ENCODE measurements at regions not wholly inside any gene's neighbourhood (a gene's known extent, or its start where the extent isn't known, plus 50 kb on each side); places are given as distances from the start of the nearest gene placed in this dataset.

DNA sequence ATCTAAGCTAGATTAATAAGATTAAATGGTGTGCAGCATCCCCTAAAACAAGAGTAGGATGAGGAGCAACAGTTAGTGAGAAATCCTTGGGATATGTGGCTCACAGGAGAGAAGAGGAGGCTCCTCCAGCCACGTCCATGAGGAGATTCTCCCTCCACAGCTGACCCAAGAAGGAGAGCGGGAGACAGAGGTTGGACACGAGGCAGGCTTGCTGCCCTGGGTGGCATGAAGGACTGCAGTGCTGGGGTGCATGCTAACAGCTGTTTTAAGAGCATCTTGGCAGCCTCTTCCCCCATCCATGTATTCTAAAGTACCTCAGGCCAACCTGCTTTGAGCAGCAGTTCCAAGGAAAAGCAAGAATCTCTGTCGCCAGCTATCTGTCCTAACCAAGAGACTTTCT, 284.4 kb upstream of the B3GAT1 start:
- no peaks in the 10 kb centered on the region for H3K4me1 ChIP-seq (ENCODE audit: insufficient read depth, low read length, poor library complexity, severe bottlenecking)
- no peaks in the 10 kb centered on the region for H3F3A ChIP-seq (ENCODE audit: low read depth)
- no peaks in the 10 kb centered on the region for H3K9me2 ChIP-seq (replicated peaks; ENCODE audit: low read depth, low read length)
- no peaks in the 10 kb centered on the region for H3K79me2 ChIP-seq (ENCODE audit: insufficient read depth, low read length)
- H2AFZ ChIP-seq (ENCODE audit: low read length): no peak overlapping the region
- no peak overlapping the region for H3K4me2 ChIP-seq (ENCODE audit: low read depth, low read length, poor library complexity, severe bottlenecking)
- no peaks in the 10 kb centered on the region for H3K27me3 ChIP-seq (ENCODE audit: insufficient read depth, low read length, poor library complexity, severe bottlenecking)
- TF ChIP-seq CTCF (conservative IDR thresholded peaks at IDR 0.05; ENCODE audit: low read length) (no peak), EZH2phosphoT487 (IDR thresholded peaks at IDR 0.05; ENCODE audit: borderline replicate concordance) (no peak)
- H3K4me3 ChIP-seq (ENCODE audit: low read length, poor library complexity, severe bottlenecking): no peak overlapping the region
- peaks cover 4% of the 10 kb centered on the region; the same call in 1 of the 2 replicates for H3K9me3 ChIP-seq (ENCODE audit: insufficient read depth, low read depth, low read length)
- no peak overlapping the region for H3K9ac ChIP-seq (ENCODE audit: low read depth, low read length, poor library complexity, severe bottlenecking)
- no peaks in the 10 kb centered on the region for H3K36me3 ChIP-seq (ENCODE audit: insufficient read depth, low read length)
- no peaks in the 10 kb centered on the region for H4K20me1 ChIP-seq (ENCODE audit: insufficient read depth, low read length, poor library complexity, severe bottlenecking)

DNA sequence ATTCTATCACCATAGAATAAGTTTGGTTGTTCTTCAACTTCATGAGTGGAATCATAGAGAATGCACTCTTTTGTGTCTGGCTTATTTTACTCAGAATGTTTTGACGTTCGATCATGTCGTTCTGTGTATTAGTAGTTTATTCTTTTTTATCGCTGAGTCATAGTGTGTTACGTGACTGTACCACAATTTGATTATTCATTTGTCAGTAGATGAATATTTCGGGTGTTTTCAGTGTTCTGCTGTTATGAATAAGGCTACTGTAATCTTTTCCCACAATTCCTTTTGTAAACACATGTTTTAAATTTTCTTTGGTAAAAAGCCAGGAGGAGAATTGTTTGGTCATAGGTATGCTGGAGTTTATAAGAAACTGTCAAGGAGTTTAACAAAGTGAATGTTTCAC, 279.9 kb upstream of the B3GAT1 start:
- no peaks in the 10 kb centered on the region for H3K79me2 ChIP-seq (ENCODE audit: insufficient read depth, low read length)
- H3K4me3 ChIP-seq (ENCODE audit: low read length, poor library complexity, severe bottlenecking): no peak overlapping the region
- TF ChIP-seq EZH2phosphoT487 (IDR thresholded peaks at IDR 0.05; ENCODE audit: borderline replicate concordance) (no peak), CTCF (conservative IDR thresholded peaks at IDR 0.05; ENCODE audit: low read length) (no peak)
- no peaks in the 10 kb centered on the region for H4K20me1 ChIP-seq (ENCODE audit: insufficient read depth, low read length, poor library complexity, severe bottlenecking)
- no peak overlapping the region for H2AFZ ChIP-seq (ENCODE audit: low read length)
- H3K4me2 ChIP-seq (ENCODE audit: low read depth, low read length, poor library complexity, severe bottlenecking): no peak overlapping the region
- H3K36me3 ChIP-seq (ENCODE audit: insufficient read depth, low read length): no peaks in the 10 kb centered on the region
- H3K9me2 ChIP-seq (replicated peaks; ENCODE audit: low read depth, low read length): no peaks in the 10 kb centered on the region
- no peak overlapping the region for H3K9ac ChIP-seq (ENCODE audit: low read depth, low read length, poor library complexity, severe bottlenecking)
- no peaks in the 10 kb centered on the region for H3K4me1 ChIP-seq (ENCODE audit: insufficient read depth, low read length, poor library complexity, severe bottlenecking)
- peaks cover 6% of the 10 kb centered on the region; the same call in 1 of the 2 replicates for H3K9me3 ChIP-seq (ENCODE audit: insufficient read depth, low read depth, low read length)
- H3F3A ChIP-seq (ENCODE audit: low read depth): no peaks in the 10 kb centered on the region
- H3K27me3 ChIP-seq (ENCODE audit: insufficient read depth, low read length, poor library complexity, severe bottlenecking): no peaks in the 10 kb centered on the region

- H3K9me2 ChIP-seq (replicated peaks; ENCODE audit: low read depth, low read length): no peaks in the 10 kb centered on the region
- H3K4me2 ChIP-seq (ENCODE audit: low read depth, low read length, poor library complexity, severe bottlenecking): no peak overlapping the region
- no peaks in the 10 kb centered on the region for H3K27me3 ChIP-seq (ENCODE audit: insufficient read depth, low read length, poor library complexity, severe bottlenecking)
- no peaks in the 10 kb centered on the region for H4K20me1 ChIP-seq (ENCODE audit: insufficient read depth, low read length, poor library complexity, severe bottlenecking)
- H3K36me3 ChIP-seq (ENCODE audit: insufficient read depth, low read length): no peaks in the 10 kb centered on the region
- H3K79me2 ChIP-seq (ENCODE audit: insufficient read depth, low read length): no peaks in the 10 kb centered on the region
- H2AFZ ChIP-seq (ENCODE audit: low read length): no peak overlapping the region
- TF ChIP-seq EZH2phosphoT487 (IDR thresholded peaks at IDR 0.05; ENCODE audit: borderline replicate concordance) (no peak), CTCF (conservative IDR thresholded peaks at IDR 0.05; ENCODE audit: low read length) (no peak)
- H3K9ac ChIP-seq (ENCODE audit: low read depth, low read length, poor library complexity, severe bottlenecking): no peak overlapping the region
- H3K9me3 ChIP-seq (ENCODE audit: insufficient read depth, low read depth, low read length): peaks cover 6% of the 10 kb centered on the region; the same call in 1 of the 2 replicates
- no peak overlapping the region for H3K4me3 ChIP-seq (ENCODE audit: low read length, poor library complexity, severe bottlenecking)
- H3F3A ChIP-seq (ENCODE audit: low read depth): no peaks in the 10 kb centered on the region
- H3K4me1 ChIP-seq (ENCODE audit: insufficient read depth, low read length, poor library complexity, severe bottlenecking): no peaks in the 10 kb centered on the region
Observed at GRCh38 chr11:134691295-134691873, 279.3 kb upstream of the B3GAT1 start.

Data from Loucy (cell line).